HEK293T (cell line): ENCODE measurements at regions not wholly inside any gene's neighbourhood (a gene's known extent, or its start where the extent isn't known, plus 50 kb on each side); places are given as distances from the start of the nearest gene placed in this dataset.

ENCODE experiments used
- CTCF ChIA-PET: fragments of 350-600 bp; formaldehyde crosslinking; extraction: SDS; loops from one replicate; lab custom pipeline; 2021; ENCODE audit warnings: antibody characterized with exemption, inconsistent platforms; lab: Yijun Ruan, JAX
- POLR2A ChIA-PET: fragments of 350-600 bp; formaldehyde crosslinking; extraction: SDS; loops from one replicate; lab custom pipeline; 2020; ENCODE audit warnings: antibody characterized with exemption, inconsistent platforms; lab: Yijun Ruan, JAX
- DNase-seq: peaks from one replicate; pipeline ENCODE4 v3.0.0; 2012; ENCODE audit warnings: mixed read lengths; ENCODE audit errors: extremely low spot score
- ARNT ChIP-seq: fragments of 450-650 bp; IDR thresholded peaks from 2 replicates; pipeline ENCODE4 v1.6.1; 2017; ENCODE audit warnings: mild to moderate bottlenecking
- BHLHE40 ChIP-seq: fragments of 450-650 bp; IDR thresholded peaks from 2 replicates; pipeline ENCODE4 v1.6.1; 2016; ENCODE audit warnings: mild to moderate bottlenecking, moderate library complexity, borderline replicate concordance
- CTBP1 ChIP-seq: fragments of 450-650 bp; IDR thresholded peaks from 2 replicates; pipeline ENCODE4 v1.6.1; 2016; ENCODE audit warnings: borderline replicate concordance
- ELF4 ChIP-seq: fragments of 450-650 bp; IDR thresholded peaks from 2 replicates; pipeline ENCODE4 v1.6.1; 2017; ENCODE audit warnings: antibody characterized with exemption
- FOXA1 ChIP-seq: fragments of 450-650 bp; IDR thresholded peaks from 2 replicates; pipeline ENCODE4 v1.6.1; 2016; ENCODE audit warnings: mild to moderate bottlenecking
- FOXK2 ChIP-seq: fragments of 450-650 bp; IDR thresholded peaks from 2 replicates; pipeline ENCODE4 v1.6.1; 2016; ENCODE audit warnings: mild to moderate bottlenecking
- FOXM1 ChIP-seq: fragments of 450-650 bp; IDR thresholded peaks from 2 replicates; pipeline ENCODE4 v1.6.1; 2017; ENCODE audit warnings: mild to moderate bottlenecking, borderline replicate concordance
- HDGF ChIP-seq: fragments of 450-650 bp; IDR thresholded peaks from 2 replicates; pipeline ENCODE4 v1.6.1; 2017; ENCODE audit warnings: antibody characterized with exemption, borderline replicate concordance
- L3MBTL2 ChIP-seq: fragments of 450-650 bp; conservative IDR thresholded peaks from 2 replicates; pipeline ENCODE4 v1.6.1; 2016; ENCODE audit warnings: mild to moderate bottlenecking
- LEF1 ChIP-seq: fragments of 450-650 bp; IDR thresholded peaks from 2 replicates; pipeline ENCODE4 v1.6.1; 2017; ENCODE audit warnings: mild to moderate bottlenecking, borderline replicate concordance
- NFRKB ChIP-seq: fragments of 450-650 bp; IDR thresholded peaks from 2 replicates; pipeline ENCODE4 v1.6.1; 2016; ENCODE audit warnings: mild to moderate bottlenecking, moderate library complexity
- SP1 ChIP-seq: fragments of 450-650 bp; IDR thresholded peaks from 2 replicates; pipeline ENCODE4 v1.6.1; 2017
- SUZ12 ChIP-seq: fragments of 450-650 bp; IDR thresholded peaks from 2 replicates; pipeline ENCODE4 v1.6.1; 2016; ENCODE audit warnings: mild to moderate bottlenecking
- TARDBP ChIP-seq: fragments of 450-650 bp; IDR thresholded peaks from 2 replicates; pipeline ENCODE4 v1.6.1; 2016
- ZNF384 ChIP-seq: fragments of 450-650 bp; IDR thresholded peaks from 2 replicates; pipeline ENCODE4 v1.6.1; 2016
- TF ChIP-seq, protein P1 (sequence below): fragments of 450-650 bp; IDR thresholded peaks from 2 replicates; pipeline ENCODE4 v1.6.1; 2016

DNA sequence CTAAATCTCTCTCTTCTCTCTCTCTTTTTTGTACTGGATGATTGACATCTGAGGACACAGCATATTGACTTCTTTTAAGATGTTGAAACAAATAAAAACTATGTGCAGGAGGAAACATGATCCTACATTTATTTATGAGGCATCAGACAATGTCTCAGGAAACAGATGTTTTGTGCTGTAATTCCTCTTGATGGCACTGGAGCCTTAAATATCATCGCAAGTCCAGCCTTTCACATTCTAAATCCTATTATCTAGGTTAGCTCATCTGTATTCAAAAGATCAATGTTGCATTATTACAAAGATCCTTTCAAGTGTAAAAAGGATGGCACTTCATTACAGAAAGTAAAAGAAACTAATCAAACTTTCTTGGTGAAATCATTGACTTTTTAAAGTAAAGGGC lies 63.9 kb downstream of the MAT2B start:
- POLR2A ChIA-PET: no interaction called here
- CTCF ChIA-PET: interaction anchor here (0.7 kb wide), 1 partner anchor 43 kb away, joined by 3 read pairs; no protein-coding TSS in a partner anchor
- TF ChIP-seq FOXM1 (no peak), ARNT (no peak), CTBP1 (no peak), ELF4 (no peak)
- TF ChIP-seq, protein P1, sequence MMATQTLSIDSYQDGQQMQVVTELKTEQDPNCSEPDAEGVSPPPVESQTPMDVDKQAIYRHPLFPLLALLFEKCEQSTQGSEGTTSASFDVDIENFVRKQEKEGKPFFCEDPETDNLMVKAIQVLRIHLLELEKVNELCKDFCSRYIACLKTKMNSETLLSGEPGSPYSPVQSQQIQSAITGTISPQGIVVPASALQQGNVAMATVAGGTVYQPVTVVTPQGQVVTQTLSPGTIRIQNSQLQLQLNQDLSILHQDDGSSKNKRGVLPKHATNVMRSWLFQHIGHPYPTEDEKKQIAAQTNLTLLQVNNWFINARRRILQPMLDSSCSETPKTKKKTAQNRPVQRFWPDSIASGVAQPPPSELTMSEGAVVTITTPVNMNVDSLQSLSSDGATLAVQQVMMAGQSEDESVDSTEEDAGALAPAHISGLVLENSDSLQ: peak; percentile 9; the same call in 1 of the 2 replicates
- no peak for DNase-seq

DNA sequence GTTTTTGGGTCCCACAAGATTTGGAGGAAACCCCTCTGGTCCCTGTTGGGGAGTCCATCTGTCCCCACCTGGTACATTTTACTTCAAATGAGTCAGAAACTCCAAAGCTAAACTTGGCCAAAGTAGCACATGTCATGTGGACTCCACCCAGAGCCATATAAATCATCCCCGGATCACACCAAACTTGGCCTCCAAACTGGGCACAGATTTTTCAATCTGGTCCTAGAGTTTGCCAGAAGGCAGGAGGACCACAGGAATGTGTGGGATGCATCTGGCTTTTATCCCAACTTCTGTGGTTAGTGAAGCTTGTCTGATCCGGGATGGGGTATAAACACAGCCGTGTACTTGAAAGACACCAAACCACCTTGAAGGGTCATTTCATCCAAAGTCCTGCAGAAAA lies 66.3 kb downstream of the MAT2B start:
- DNase-seq: no peak
- POLR2A ChIA-PET: no interaction called here
- CTCF ChIA-PET: no interaction called here
- no peak for TF ChIP-seq SP1
- TF ChIP-seq ELF4: no peak
- TF ChIP-seq L3MBTL2: no peak
- TF ChIP-seq TARDBP: no peak
- TF ChIP-seq BHLHE40: no peak
- no peak for TF ChIP-seq CTBP1
- no peak for TF ChIP-seq FOXA1
- TF ChIP-seq, protein P1: no peak
- TF ChIP-seq NFRKB: no peak
- no peak for TF ChIP-seq SUZ12
- TF ChIP-seq ARNT: no peak
- no peak for TF ChIP-seq LEF1
- TF ChIP-seq FOXK2: no peak
- TF ChIP-seq HDGF: no peak
- TF ChIP-seq FOXM1: no peak
- no peak for TF ChIP-seq ZNF384

DNA sequence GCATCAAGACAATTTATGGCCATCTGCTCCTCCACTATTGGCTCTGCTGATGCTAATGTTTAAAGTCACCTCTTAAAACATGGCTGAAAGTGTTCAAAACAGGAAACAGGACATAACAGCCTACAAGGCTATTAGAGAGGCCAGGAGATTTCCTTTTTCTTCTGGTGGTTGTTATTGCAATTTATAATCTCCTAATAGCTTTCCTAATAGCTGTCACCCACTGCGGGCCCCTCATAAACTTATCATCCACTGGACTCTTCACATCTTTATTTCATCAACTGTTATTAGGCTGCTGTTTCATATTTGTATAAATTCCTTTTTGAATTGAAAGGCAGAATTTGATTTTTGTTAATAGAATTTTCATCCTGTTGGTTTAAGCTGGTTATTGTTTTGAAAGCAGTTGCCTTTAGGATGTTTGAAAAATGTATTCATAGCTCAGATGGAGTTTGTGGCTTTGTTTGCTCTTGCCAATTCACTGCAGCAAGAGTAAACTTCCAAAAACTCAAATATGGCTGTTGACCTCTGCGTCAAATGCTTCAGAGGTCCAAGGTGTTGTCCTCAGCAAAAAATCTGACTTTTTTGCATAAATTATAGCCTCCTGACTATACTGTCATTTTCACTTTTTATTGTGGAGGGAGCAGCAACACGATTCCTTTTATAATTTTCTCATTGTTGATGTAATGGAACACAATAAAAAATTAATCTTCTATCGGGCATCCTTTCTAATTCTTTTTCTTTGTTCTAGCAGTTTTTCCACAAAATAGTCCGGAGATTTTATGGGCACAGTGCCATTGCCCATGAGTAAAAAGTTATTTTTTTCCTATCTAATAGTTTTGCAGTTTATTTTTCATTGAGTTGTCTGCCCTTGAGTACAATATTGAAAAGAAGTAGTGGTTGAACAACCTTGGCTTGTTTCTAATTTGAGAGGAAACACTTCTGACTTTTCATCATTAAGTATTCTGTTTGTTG lies 69.3 kb downstream of the MAT2B start:
- ChIA-PET CTCF (no interaction called here), POLR2A (no interaction called here)
- TF ChIP-seq CTBP1 (no peak), ARNT (no peak), SP1 (no peak), SUZ12 (no peak), HDGF (no peak), ELF4 (no peak), LEF1 (no peak), BHLHE40 (no peak), ZNF384 (no peak), FOXA1 (no peak), TARDBP (no peak), NFRKB (no peak), FOXM1 (no peak), FOXK2 (no peak), L3MBTL2 (no peak)
- TF ChIP-seq, protein P1: no peak
- no peak for DNase-seq

DNA sequence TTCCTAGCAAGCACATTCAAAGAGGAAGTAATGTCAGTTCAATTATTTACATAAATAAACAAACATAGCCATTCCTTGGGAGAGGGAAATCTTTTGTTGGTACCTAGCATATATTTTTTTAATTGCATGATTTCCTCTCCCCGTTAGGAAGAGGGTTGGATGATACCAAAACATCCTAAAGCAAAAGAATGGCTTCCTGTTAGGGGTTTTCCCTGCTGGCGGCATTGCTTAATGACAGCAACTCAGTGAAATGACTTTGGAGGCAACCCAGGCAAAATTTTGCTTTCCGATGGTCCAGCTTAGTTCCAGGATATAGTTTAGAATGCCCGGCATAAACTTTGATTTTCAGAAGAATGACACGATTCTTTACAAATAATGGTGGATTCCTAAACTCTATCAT lies 73.2 kb downstream of the MAT2B start:
- TF ChIP-seq FOXK2 (no peak), FOXA1 (no peak), BHLHE40 (no peak), ELF4 (no peak), LEF1 (no peak), ARNT (no peak), TARDBP (no peak), NFRKB (no peak), FOXM1 (no peak), CTBP1 (no peak), SUZ12 (no peak), SP1 (no peak), HDGF (no peak), ZNF384 (no peak)
- TF ChIP-seq, protein P1: no peak
- ChIA-PET POLR2A (no interaction called here), CTCF (interaction anchor here (0.5 kb wide), 1 partner anchor 11 kb away, joined by 3 read pairs; no protein-coding TSS in a partner anchor)
- DNase-seq: no peak

DNA sequence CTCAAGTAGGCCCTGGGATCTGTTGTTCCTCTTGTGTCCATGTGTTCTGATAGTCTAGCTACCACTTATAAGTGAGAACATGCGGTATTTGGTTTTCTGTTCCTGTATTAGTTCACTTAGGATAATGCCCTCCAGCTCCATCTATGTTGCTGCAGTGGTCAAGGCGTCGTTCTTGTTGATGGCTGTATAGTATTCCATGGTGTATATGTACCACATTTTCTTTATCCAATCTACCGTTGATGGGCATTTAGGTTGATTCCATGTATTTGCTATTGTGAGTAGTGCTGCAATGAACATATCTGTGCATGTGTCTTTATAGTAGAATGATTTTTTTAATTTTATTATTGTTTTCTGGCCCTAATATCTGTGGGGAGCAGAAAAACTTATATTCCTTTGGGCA lies 74.3 kb downstream of the MAT2B start:
- TF ChIP-seq, protein P1: no peak
- no peak for TF ChIP-seq NFRKB
- TF ChIP-seq HDGF: no peak
- TF ChIP-seq CTBP1: no peak
- TF ChIP-seq SUZ12: no peak
- no peak for TF ChIP-seq FOXA1
- TF ChIP-seq FOXM1: no peak
- no peak for TF ChIP-seq ZNF384
- TF ChIP-seq TARDBP: no peak
- TF ChIP-seq ELF4: no peak
- TF ChIP-seq LEF1: no peak
- no peak for TF ChIP-seq SP1
- TF ChIP-seq ARNT: no peak
- TF ChIP-seq L3MBTL2: no peak
- TF ChIP-seq FOXK2: no peak
- POLR2A ChIA-PET: no interaction called here
- DNase-seq: no peak
- CTCF ChIA-PET: no interaction called here
